HEK293T (cell line): ENCODE measurements at regions not wholly inside any gene's neighbourhood (a gene's known extent, or its start where the extent isn't known, plus 50 kb on each side); places are given as distances from the start of the nearest gene placed in this dataset.

Source experiments
- ARNT ChIP-seq: fragments of 450-650 bp; IDR thresholded peaks from 2 replicates; pipeline ENCODE4 v1.6.1; 2017; ENCODE audit warnings: mild to moderate bottlenecking
- BHLHE40 ChIP-seq: fragments of 450-650 bp; IDR thresholded peaks from 2 replicates; pipeline ENCODE4 v1.6.1; 2016; ENCODE audit warnings: mild to moderate bottlenecking, moderate library complexity, borderline replicate concordance
- CTBP1 ChIP-seq: fragments of 450-650 bp; IDR thresholded peaks from 2 replicates; pipeline ENCODE4 v1.6.1; 2016; ENCODE audit warnings: borderline replicate concordance
- ELF4 ChIP-seq: fragments of 450-650 bp; IDR thresholded peaks from 2 replicates; pipeline ENCODE4 v1.6.1; 2017; ENCODE audit warnings: antibody characterized with exemption
- FOXA1 ChIP-seq: fragments of 450-650 bp; IDR thresholded peaks from 2 replicates; pipeline ENCODE4 v1.6.1; 2016; ENCODE audit warnings: mild to moderate bottlenecking
- FOXK2 ChIP-seq: fragments of 450-650 bp; IDR thresholded peaks from 2 replicates; pipeline ENCODE4 v1.6.1; 2016; ENCODE audit warnings: mild to moderate bottlenecking
- FOXM1 ChIP-seq: fragments of 450-650 bp; IDR thresholded peaks from 2 replicates; pipeline ENCODE4 v1.6.1; 2017; ENCODE audit warnings: mild to moderate bottlenecking, borderline replicate concordance
- HDGF ChIP-seq: fragments of 450-650 bp; IDR thresholded peaks from 2 replicates; pipeline ENCODE4 v1.6.1; 2017; ENCODE audit warnings: antibody characterized with exemption, borderline replicate concordance
- LEF1 ChIP-seq: fragments of 450-650 bp; IDR thresholded peaks from 2 replicates; pipeline ENCODE4 v1.6.1; 2017; ENCODE audit warnings: mild to moderate bottlenecking, borderline replicate concordance
- PKNOX1 ChIP-seq: fragments of 450-650 bp; IDR thresholded peaks from 2 replicates; pipeline ENCODE4 v1.6.1; 2016
- SP1 ChIP-seq: fragments of 450-650 bp; IDR thresholded peaks from 2 replicates; pipeline ENCODE4 v1.6.1; 2017
- SUZ12 ChIP-seq: fragments of 450-650 bp; IDR thresholded peaks from 2 replicates; pipeline ENCODE4 v1.6.1; 2016; ENCODE audit warnings: mild to moderate bottlenecking
- TARDBP ChIP-seq: fragments of 450-650 bp; IDR thresholded peaks from 2 replicates; pipeline ENCODE4 v1.6.1; 2016
- ZNF384 ChIP-seq: fragments of 450-650 bp; IDR thresholded peaks from 2 replicates; pipeline ENCODE4 v1.6.1; 2016

DNA sequence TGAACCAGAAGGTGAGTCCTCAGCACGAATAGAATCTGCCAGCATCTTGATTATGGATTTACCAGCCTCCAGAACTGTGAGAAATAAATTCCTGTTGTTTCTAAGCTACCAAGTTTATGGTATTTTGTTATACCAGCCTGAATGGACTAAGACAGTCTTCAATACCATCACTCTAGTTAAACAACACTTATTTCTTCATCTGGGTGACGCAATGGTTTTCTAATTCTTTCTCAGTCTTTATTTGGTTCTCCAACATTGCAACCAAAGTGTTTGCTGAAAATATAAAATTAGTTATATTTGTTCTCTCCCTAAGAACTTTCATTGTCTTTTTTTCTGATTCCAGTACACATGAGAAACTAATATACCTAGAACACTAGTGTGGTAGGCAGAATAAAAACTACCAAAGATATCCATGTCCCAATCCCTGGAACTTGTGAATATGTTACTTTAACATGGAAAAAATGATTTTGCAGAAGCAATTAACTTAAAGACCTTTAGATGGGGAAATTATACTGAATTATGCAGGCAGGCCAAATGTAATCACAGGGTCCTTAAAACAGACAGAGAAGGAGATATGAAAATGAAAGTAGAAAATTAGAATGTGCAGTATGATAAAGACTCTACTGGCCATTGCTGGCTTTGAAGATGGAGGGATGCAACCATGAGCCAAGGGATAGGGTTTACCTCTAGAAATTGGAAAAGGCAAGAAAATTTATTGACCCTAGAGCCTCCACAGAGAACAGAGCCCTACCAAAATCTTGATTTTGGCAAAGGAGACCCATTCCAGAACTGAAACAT is 1115.1 kb downstream of the PLA2G4A start:
- TF ChIP-seq SP1 = no peak
- no peak for TF ChIP-seq BHLHE40
- no peak for TF ChIP-seq TARDBP
- no peak for TF ChIP-seq SUZ12
- no peak for TF ChIP-seq FOXM1
- TF ChIP-seq LEF1 = no peak
- TF ChIP-seq FOXA1 = no peak
- no peak for TF ChIP-seq FOXK2
- TF ChIP-seq HDGF = no peak
- no peak for TF ChIP-seq CTBP1
- no peak for TF ChIP-seq PKNOX1
- no peak for TF ChIP-seq ZNF384
- no peak for TF ChIP-seq ARNT
- TF ChIP-seq ELF4 = no peak
